ENCODE measurements at regions not wholly inside any gene's neighbourhood (a gene's known extent, or its start where the extent isn't known, plus 50 kb on each side); places are given as distances from the start of the nearest gene placed in this dataset.
"Not testable (repeated sequence)": the region's sequence is repeated elsewhere in the genome, so short reads cannot be mapped to it uniquely, and the experiment has no call there.

- H3K4me3 Mint-ChIP-seq; H3K27ac Mint-ChIP-seq; H3K27me3 Mint-ChIP-seq; H3K4me1 Mint-ChIP-seq; CTCF ChIA-PET; DNase-seq; H3K9me3 Mint-ChIP-seq (ENCODE audit: low read depth); ATAC-seq; H3K36me3 Mint-ChIP-seq: not testable (repeated sequence)
Measured at GRCh38 chrX:26911785-26912184, 551.4 kb downstream of the PPP4R3C start.

- no peak overlapping the region for H3K27ac Mint-ChIP-seq
- no peaks in the 10 kb centered on the region for H3K9me3 Mint-ChIP-seq (ENCODE audit: low read depth)
- no peaks in the 10 kb centered on the region for H3K27me3 Mint-ChIP-seq
- no peak overlapping the region for H3K4me3 Mint-ChIP-seq
- no peak for DNase-seq
- CTCF ChIA-PET, result no interaction called here
- no peaks in the 10 kb centered on the region for H3K4me1 Mint-ChIP-seq
- ATAC-seq, result no peak
- H3K36me3 Mint-ChIP-seq, result no peaks in the 10 kb centered on the region
Measured at GRCh38 chrX:26909728-26910127, 553.4 kb downstream of the PPP4R3C start.

GRCh38 chrX:26908218-26908617 lies 554.9 kb downstream of the PPP4R3C start:
- CTCF ChIA-PET, result interaction anchor here (0.5 kb wide), 1 partner anchor 177 kb away, joined by 3 read pairs; no protein-coding TSS in a partner anchor
- Mint-ChIP-seq H3K9me3 (ENCODE audit: low read depth) (no peaks in the 10 kb centered on the region), H3K4me3 (no peak overlapping the region), H3K27ac (no peak overlapping the region), H3K4me1 (no peaks in the 10 kb centered on the region), H3K27me3 (no peaks in the 10 kb centered on the region), H3K36me3 (no peaks in the 10 kb centered on the region)
- DNase-seq (no peak), ATAC-seq (no peak)

- no peak for DNase-seq
- Mint-ChIP-seq H3K27me3 (no peaks in the 10 kb centered on the region), H3K36me3 (no peaks in the 10 kb centered on the region), H3K4me1 (no peaks in the 10 kb centered on the region), H3K27ac (no peak overlapping the region), H3K9me3 (ENCODE audit: low read depth) (no peaks in the 10 kb centered on the region), H3K4me3 (no peak overlapping the region)
- ATAC-seq, result no peak
- CTCF ChIA-PET, result no interaction called here
Measured at GRCh38 chrX:26889574-26889973, 573.6 kb downstream of the PPP4R3C start.

- H3K27me3 Mint-ChIP-seq, result no peaks in the 10 kb centered on the region
- no peak overlapping the region for H3K4me3 Mint-ChIP-seq
- CTCF ChIA-PET, result no interaction called here
- H3K4me1 Mint-ChIP-seq, result no peaks in the 10 kb centered on the region
- H3K36me3 Mint-ChIP-seq, result no peaks in the 10 kb centered on the region
- peaks cover 2% of the 10 kb centered on the region for H3K9me3 Mint-ChIP-seq (ENCODE audit: low read depth)
- ATAC-seq (no peak), DNase-seq (no peak)
- no peak overlapping the region for H3K27ac Mint-ChIP-seq
Measured at GRCh38 chrX:26873736-26874135, 589.4 kb downstream of the PPP4R3C start.

- no peak for ATAC-seq
- H3K27ac Mint-ChIP-seq, result no peak overlapping the region
- no peaks in the 10 kb centered on the region for H3K27me3 Mint-ChIP-seq
- no peak overlapping the region for H3K4me3 Mint-ChIP-seq
- CTCF ChIA-PET, result no interaction called here
- no peak for DNase-seq
- H3K36me3 Mint-ChIP-seq, result no peaks in the 10 kb centered on the region
- H3K4me1 Mint-ChIP-seq, result no peaks in the 10 kb centered on the region
- no peaks in the 10 kb centered on the region for H3K9me3 Mint-ChIP-seq (ENCODE audit: low read depth)
Measured at GRCh38 chrX:26871967-26872366, 591.2 kb downstream of the PPP4R3C start.

- Mint-ChIP-seq H3K36me3 (no peaks in the 10 kb centered on the region), H3K4me1 (no peaks in the 10 kb centered on the region), H3K27me3 (no peaks in the 10 kb centered on the region), H3K9me3 (ENCODE audit: low read depth) (no peaks in the 10 kb centered on the region), H3K4me3 (no peak overlapping the region), H3K27ac (no peak overlapping the region)
- DNase-seq (no peak), ATAC-seq (no peak)
- CTCF ChIA-PET, result no interaction called here
Measured at GRCh38 chrX:26851981-26852380, 611.2 kb downstream of the PPP4R3C start.

GRCh38 chrX:26848511-26848910 lies 614.6 kb downstream of the PPP4R3C start:
- CTCF ChIA-PET, result no interaction called here

GRCh38 chrX:26845056-26845455 lies 618.1 kb downstream of the PPP4R3C start:
- DNase-seq (no peak), ATAC-seq (no peak)
- no peak overlapping the region for H3K27ac Mint-ChIP-seq
- no peaks in the 10 kb centered on the region for H3K4me1 Mint-ChIP-seq
- CTCF ChIA-PET, result no interaction called here
- no peaks in the 10 kb centered on the region for H3K9me3 Mint-ChIP-seq (ENCODE audit: low read depth)
- H3K27me3 Mint-ChIP-seq, result no peaks in the 10 kb centered on the region
- H3K36me3 Mint-ChIP-seq, result no peaks in the 10 kb centered on the region
- no peak overlapping the region for H3K4me3 Mint-ChIP-seq

More at GRCh38 chrX:26848511-26848910, 614.6 kb downstream of the PPP4R3C start:
- Mint-ChIP-seq H3K27me3 (no peaks in the 10 kb centered on the region), H3K9me3 (ENCODE audit: low read depth) (no peaks in the 10 kb centered on the region), H3K4me3 (no peak overlapping the region), H3K27ac (no peak overlapping the region), H3K36me3 (no peaks in the 10 kb centered on the region), H3K4me1 (no peaks in the 10 kb centered on the region)
- DNase-seq (no peak), ATAC-seq (no peak)

GRCh38 chrX:26822448-26822847 lies 606.5 kb downstream of the MAGEB5 start:
- Mint-ChIP-seq H3K4me1 (no peaks in the 10 kb centered on the region), H3K9me3 (ENCODE audit: low read depth) (peaks cover 5% of the 10 kb centered on the region), H3K27me3 (no peaks in the 10 kb centered on the region), H3K27ac (no peak overlapping the region), H3K4me3 (no peak overlapping the region), H3K36me3 (no peaks in the 10 kb centered on the region)
- DNase-seq (no peak), ATAC-seq (no peak)
- CTCF ChIA-PET, result no interaction called here

GRCh38 chrX:26789751-26790150 lies 573.8 kb downstream of the MAGEB5 start:
- CTCF ChIA-PET, result no interaction called here
- Mint-ChIP-seq H3K27ac (no peak overlapping the region), H3K4me1 (no peaks in the 10 kb centered on the region), H3K36me3 (no peaks in the 10 kb centered on the region), H3K4me3 (no peak overlapping the region), H3K27me3 (no peaks in the 10 kb centered on the region), H3K9me3 (ENCODE audit: low read depth) (peaks cover 2% of the 10 kb centered on the region)
- ATAC-seq (no peak), DNase-seq (no peak)

- no peak for ATAC-seq
- H3K27me3 Mint-ChIP-seq, result no peaks in the 10 kb centered on the region
- H3K27ac Mint-ChIP-seq, result no peak overlapping the region
- peaks cover 2% of the 10 kb centered on the region for H3K9me3 Mint-ChIP-seq (ENCODE audit: low read depth)
- no peaks in the 10 kb centered on the region for H3K4me1 Mint-ChIP-seq
- H3K36me3 Mint-ChIP-seq, result no peaks in the 10 kb centered on the region
- DNase-seq, result no peak
- H3K4me3 Mint-ChIP-seq, result no peak overlapping the region
- CTCF ChIA-PET, result no interaction called here
Measured at GRCh38 chrX:26788402-26788998, 572.5 kb downstream of the MAGEB5 start.

GRCh38 chrX:26783512-26784225 lies 567.7 kb downstream of the MAGEB5 start:
- CTCF ChIA-PET, result interaction anchor here (1.2 kb wide), 1 partner anchor 403 kb away, joined by 3 read pairs; no protein-coding TSS in a partner anchor
- Mint-ChIP-seq H3K4me3 (no peak overlapping the region), H3K4me1 (no peaks in the 10 kb centered on the region), H3K27ac (no peak overlapping the region), H3K36me3 (no peaks in the 10 kb centered on the region), H3K9me3 (ENCODE audit: low read depth) (no peaks in the 10 kb centered on the region), H3K27me3 (no peaks in the 10 kb centered on the region)
- ATAC-seq (no peak), DNase-seq (peak; percentile 29)

GRCh38 chrX:26778320-26778888 lies 562.4 kb downstream of the MAGEB5 start:
- H3K27ac Mint-ChIP-seq, result no peak overlapping the region
- DNase-seq (no peak), ATAC-seq (no peak)
- no peaks in the 10 kb centered on the region for H3K36me3 Mint-ChIP-seq
- H3K4me3 Mint-ChIP-seq, result no peak overlapping the region
- no peaks in the 10 kb centered on the region for H3K27me3 Mint-ChIP-seq
- H3K9me3 Mint-ChIP-seq (ENCODE audit: low read depth), result peaks cover 2% of the 10 kb centered on the region
- CTCF ChIA-PET, result no interaction called here
- H3K4me1 Mint-ChIP-seq, result no peaks in the 10 kb centered on the region
